ENCODE measurements at regions not wholly inside any gene's neighbourhood (a gene's known extent, or its start where the extent isn't known, plus 50 kb on each side); places are given as distances from the start of the nearest gene placed in this dataset.

- peaks cover 0 to 4% of the 10 kb centered on the region in 2 donors for H3K9me3 ChIP-seq (ENCODE audit: control insufficient read depth in 2 of 2, insufficient read depth in 1 of 2, low read depth in 1 of 2, low read length in 1 of 2)
- H3K27ac ChIP-seq (ENCODE audit: low read depth in 1 of 3, low read length in 2 of 3) = no peak overlapping the region
- 61 to 73% (median 71%) methylated on average over 4 of the region's 4 CpGs for WGBS, 3 donors
- FAIRE-seq (no peak), DNase-seq (no peak)
- H3K4me3 ChIP-seq (ENCODE audit: low read depth in 1 of 3, low read length in 3 of 3) = no peak overlapping the region
- no peaks in the 10 kb centered on the region for H3K36me3 ChIP-seq (ENCODE audit: control insufficient read depth in 3 of 3, insufficient read depth in 2 of 3, low read depth in 1 of 3, low read length in 3 of 3)
- no peaks in the 10 kb centered on the region for H3K4me1 ChIP-seq (ENCODE audit: control insufficient read depth in 3 of 3, insufficient read depth in 2 of 3, low read depth in 1 of 3, low read length in 2 of 3)
- no peaks in the 10 kb centered on the region for H3K27me3 ChIP-seq (ENCODE audit: control insufficient read depth in 3 of 3, insufficient read depth in 3 of 3, low read length in 3 of 3)
These were observed 254.2 kb upstream of the POM121L12 start for GRCh38 chr7:52781250-52781649.

- no peak overlapping the region for H3K4me3 ChIP-seq (ENCODE audit: low read depth in 1 of 3, low read length in 3 of 3)
- H3K27ac ChIP-seq (ENCODE audit: low read depth in 1 of 3, low read length in 2 of 3) = no peak overlapping the region
- no peak for FAIRE-seq
- no peak for DNase-seq
- no peaks in the 10 kb centered on the region for H3K27me3 ChIP-seq (ENCODE audit: control insufficient read depth in 3 of 3, insufficient read depth in 3 of 3, low read length in 3 of 3)
- H3K9me3 ChIP-seq (ENCODE audit: control insufficient read depth in 2 of 2, insufficient read depth in 1 of 2, low read depth in 1 of 2, low read length in 1 of 2) = peaks cover 0 to 4% of the 10 kb centered on the region in 2 donors
- H3K36me3 ChIP-seq (ENCODE audit: control insufficient read depth in 3 of 3, insufficient read depth in 2 of 3, low read depth in 1 of 3, low read length in 3 of 3) = no peaks in the 10 kb centered on the region
- H3K4me1 ChIP-seq (ENCODE audit: control insufficient read depth in 3 of 3, insufficient read depth in 2 of 3, low read depth in 1 of 3, low read length in 2 of 3) = no peaks in the 10 kb centered on the region
These were observed 256.4 kb upstream of the POM121L12 start for GRCh38 chr7:52779004-52779403.

- no peaks in the 10 kb centered on the region for H3K27me3 ChIP-seq (ENCODE audit: control insufficient read depth in 3 of 3, insufficient read depth in 3 of 3, low read length in 3 of 3)
- H3K4me1 ChIP-seq (ENCODE audit: control insufficient read depth in 3 of 3, insufficient read depth in 2 of 3, low read depth in 1 of 3, low read length in 2 of 3) = no peaks in the 10 kb centered on the region
- H3K4me3 ChIP-seq (ENCODE audit: low read depth in 1 of 3, low read length in 3 of 3) = no peak overlapping the region
- no peak for DNase-seq
- H3K9me3 ChIP-seq (ENCODE audit: control insufficient read depth in 2 of 2, insufficient read depth in 1 of 2, low read depth in 1 of 2, low read length in 1 of 2) = peaks cover 0 to 4% of the 10 kb centered on the region in 2 donors
- no peak overlapping the region for H3K27ac ChIP-seq (ENCODE audit: low read depth in 1 of 3, low read length in 2 of 3)
- H3K36me3 ChIP-seq (ENCODE audit: control insufficient read depth in 3 of 3, insufficient read depth in 2 of 3, low read depth in 1 of 3, low read length in 3 of 3) = no peaks in the 10 kb centered on the region
- FAIRE-seq = no peak
- 74 to 81% (median 79%) methylated on average over 5 of the region's 5 CpGs for WGBS, 3 donors
These were observed 258.2 kb upstream of the POM121L12 start for GRCh38 chr7:52777051-52777822.

GRCh38 chr7:52775876-52776275 is 259.6 kb upstream of the POM121L12 start:
- Histone ChIP-seq H3K27me3 (ENCODE audit: control insufficient read depth in 3 of 3, insufficient read depth in 3 of 3, low read length in 3 of 3) (no peaks in the 10 kb centered on the region), H3K27ac (ENCODE audit: low read depth in 1 of 3, low read length in 2 of 3) (no peak overlapping the region), H3K4me1 (ENCODE audit: control insufficient read depth in 3 of 3, insufficient read depth in 2 of 3, low read depth in 1 of 3, low read length in 2 of 3) (no peaks in the 10 kb centered on the region), H3K9me3 (ENCODE audit: control insufficient read depth in 2 of 2, insufficient read depth in 1 of 2, low read depth in 1 of 2, low read length in 1 of 2) (peaks cover 0 to 4% of the 10 kb centered on the region in 2 donors), H3K36me3 (ENCODE audit: control insufficient read depth in 3 of 3, insufficient read depth in 2 of 3, low read depth in 1 of 3, low read length in 3 of 3) (no peaks in the 10 kb centered on the region), H3K4me3 (ENCODE audit: low read depth in 1 of 3, low read length in 3 of 3) (no peak overlapping the region)
- FAIRE-seq = no peak
- DNase-seq = no peak
- 62 to 71% (median 68%) methylated on average over 1 of the region's 1 CpG for WGBS, 3 donors

GRCh38 chr7:52771177-52771576 is 264.3 kb upstream of the POM121L12 start:
- Histone ChIP-seq H3K4me1 (ENCODE audit: control insufficient read depth in 3 of 3, insufficient read depth in 2 of 3, low read depth in 1 of 3, low read length in 2 of 3) (no peaks in the 10 kb centered on the region), H3K27me3 (ENCODE audit: control insufficient read depth in 3 of 3, insufficient read depth in 3 of 3, low read length in 3 of 3) (no peaks in the 10 kb centered on the region), H3K9me3 (ENCODE audit: control insufficient read depth in 2 of 2, insufficient read depth in 1 of 2, low read depth in 1 of 2, low read length in 1 of 2) (no peaks in the 10 kb centered on the region), H3K27ac (ENCODE audit: low read depth in 1 of 3, low read length in 2 of 3) (no peak overlapping the region), H3K4me3 (ENCODE audit: low read depth in 1 of 3, low read length in 3 of 3) (no peak overlapping the region), H3K36me3 (ENCODE audit: control insufficient read depth in 3 of 3, insufficient read depth in 2 of 3, low read depth in 1 of 3, low read length in 3 of 3) (no peaks in the 10 kb centered on the region)
- 84 to 88% (median 85%) methylated on average over 5 of the region's 5 CpGs for WGBS, 3 donors
- no peak for FAIRE-seq
- no peak for DNase-seq

- no peaks in the 10 kb centered on the region for H3K4me1 ChIP-seq (ENCODE audit: control insufficient read depth in 3 of 3, insufficient read depth in 2 of 3, low read depth in 1 of 3, low read length in 2 of 3)
- DNase-seq (no peak), FAIRE-seq (no peak)
- no peak overlapping the region for H3K4me3 ChIP-seq (ENCODE audit: low read depth in 1 of 3, low read length in 3 of 3)
- H3K9me3 ChIP-seq (ENCODE audit: control insufficient read depth in 2 of 2, insufficient read depth in 1 of 2, low read depth in 1 of 2, low read length in 1 of 2) = no peaks in the 10 kb centered on the region
- H3K27me3 ChIP-seq (ENCODE audit: control insufficient read depth in 3 of 3, insufficient read depth in 3 of 3, low read length in 3 of 3) = no peaks in the 10 kb centered on the region
- H3K36me3 ChIP-seq (ENCODE audit: control insufficient read depth in 3 of 3, insufficient read depth in 2 of 3, low read depth in 1 of 3, low read length in 3 of 3) = no peaks in the 10 kb centered on the region
- H3K27ac ChIP-seq (ENCODE audit: low read depth in 1 of 3, low read length in 2 of 3) = no peak overlapping the region
These were observed 270.8 kb upstream of the POM121L12 start for GRCh38 chr7:52764492-52765169.

GRCh38 chr7:52758356-52758755 is 277.1 kb upstream of the POM121L12 start:
- Histone ChIP-seq H3K27me3 (ENCODE audit: control insufficient read depth in 3 of 3, insufficient read depth in 3 of 3, low read length in 3 of 3) (no peaks in the 10 kb centered on the region), H3K4me1 (ENCODE audit: control insufficient read depth in 3 of 3, insufficient read depth in 2 of 3, low read depth in 1 of 3, low read length in 2 of 3) (no peaks in the 10 kb centered on the region), H3K4me3 (ENCODE audit: low read depth in 1 of 3, low read length in 3 of 3) (no peak overlapping the region), H3K9me3 (ENCODE audit: control insufficient read depth in 2 of 2, insufficient read depth in 1 of 2, low read depth in 1 of 2, low read length in 1 of 2) (peaks cover 0 to 4% of the 10 kb centered on the region in 2 donors), H3K27ac (ENCODE audit: low read depth in 1 of 3, low read length in 2 of 3) (no peak overlapping the region), H3K36me3 (ENCODE audit: control insufficient read depth in 3 of 3, insufficient read depth in 2 of 3, low read depth in 1 of 3, low read length in 3 of 3) (no peaks in the 10 kb centered on the region)
- DNase-seq (no peak), FAIRE-seq (no peak)
- 59 to 71% (median 63%) methylated on average over 1 of the region's 1 CpG for WGBS, 3 donors

- 85 to 87% (median 87%) methylated on average over 12 of the region's 12 CpGs for WGBS, 3 donors
These were observed 281.6 kb upstream of the POM121L12 start for GRCh38 chr7:52753855-52754254.

More at GRCh38 chr7:52753855-52754254, 281.6 kb upstream of the POM121L12 start:
- Histone ChIP-seq H3K27me3 (ENCODE audit: control insufficient read depth in 3 of 3, insufficient read depth in 3 of 3, low read length in 3 of 3) (no peaks in the 10 kb centered on the region), H3K27ac (ENCODE audit: low read depth in 1 of 3, low read length in 2 of 3) (no peak overlapping the region), H3K4me1 (ENCODE audit: control insufficient read depth in 3 of 3, insufficient read depth in 2 of 3, low read depth in 1 of 3, low read length in 2 of 3) (no peaks in the 10 kb centered on the region), H3K9me3 (ENCODE audit: control insufficient read depth in 2 of 2, insufficient read depth in 1 of 2, low read depth in 1 of 2, low read length in 1 of 2) (peaks cover 0 to 4% of the 10 kb centered on the region in 2 donors), H3K4me3 (ENCODE audit: low read depth in 1 of 3, low read length in 3 of 3) (no peak overlapping the region), H3K36me3 (ENCODE audit: control insufficient read depth in 3 of 3, insufficient read depth in 2 of 3, low read depth in 1 of 3, low read length in 3 of 3) (no peaks in the 10 kb centered on the region)
- FAIRE-seq (no peak), DNase-seq (no peak)
